HG02970 (cell line): ENCODE measurements at regions not wholly inside any gene's neighbourhood (a gene's known extent, or its start where the extent isn't known, plus 50 kb on each side); places are given as distances from the start of the nearest gene placed in this dataset.

Source experiments
- ATAC-seq: cut with Tn5 transposase; IDR thresholded peaks from one replicate; pipeline ENCODE4 v1.9.1; 2021; ENCODE audit warnings: mild to moderate bottlenecking, moderate library complexity, moderate number of reproducible peaks; ENCODE audit not compliant: unreplicated experiment, low FRiP score

- no peak for ATAC-seq
Measured at GRCh38 chr17:33806631-33807030, 448.5 kb upstream of the CCL2 start.

DNA sequence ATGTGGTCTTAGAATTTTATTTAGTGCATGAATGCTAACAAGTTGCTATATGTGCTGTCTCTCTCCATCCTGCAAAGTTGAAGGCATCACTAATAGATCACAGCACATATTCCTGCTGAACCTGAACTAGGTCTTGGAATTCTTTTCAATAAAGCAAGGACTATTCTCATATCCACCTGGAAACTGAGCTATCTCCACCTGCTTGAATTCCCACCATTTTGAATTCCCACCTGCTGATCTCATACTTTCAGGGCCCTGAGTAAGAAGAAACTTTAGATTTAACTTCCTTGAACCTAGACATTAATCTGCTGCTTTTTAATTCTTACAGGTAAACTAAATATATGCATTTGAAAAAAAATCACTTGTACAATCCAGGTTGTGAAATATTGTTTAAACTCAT is 445.3 kb upstream of the CCL2 start:
- ATAC-seq: no peak

GRCh38 chr17:33811004-33811760 is 443.9 kb upstream of the CCL2 start:
- ATAC-seq: no peak

- ATAC-seq: no peak
Measured at GRCh38 chr17:33811984-33812577, 443.0 kb upstream of the CCL2 start.

- ATAC-seq: no peak
Measured at GRCh38 chr17:33814852-33815251, 440.2 kb upstream of the CCL2 start.

- no peak for ATAC-seq
Measured at GRCh38 chr17:33816036-33816435, 439.0 kb upstream of the CCL2 start.

DNA sequence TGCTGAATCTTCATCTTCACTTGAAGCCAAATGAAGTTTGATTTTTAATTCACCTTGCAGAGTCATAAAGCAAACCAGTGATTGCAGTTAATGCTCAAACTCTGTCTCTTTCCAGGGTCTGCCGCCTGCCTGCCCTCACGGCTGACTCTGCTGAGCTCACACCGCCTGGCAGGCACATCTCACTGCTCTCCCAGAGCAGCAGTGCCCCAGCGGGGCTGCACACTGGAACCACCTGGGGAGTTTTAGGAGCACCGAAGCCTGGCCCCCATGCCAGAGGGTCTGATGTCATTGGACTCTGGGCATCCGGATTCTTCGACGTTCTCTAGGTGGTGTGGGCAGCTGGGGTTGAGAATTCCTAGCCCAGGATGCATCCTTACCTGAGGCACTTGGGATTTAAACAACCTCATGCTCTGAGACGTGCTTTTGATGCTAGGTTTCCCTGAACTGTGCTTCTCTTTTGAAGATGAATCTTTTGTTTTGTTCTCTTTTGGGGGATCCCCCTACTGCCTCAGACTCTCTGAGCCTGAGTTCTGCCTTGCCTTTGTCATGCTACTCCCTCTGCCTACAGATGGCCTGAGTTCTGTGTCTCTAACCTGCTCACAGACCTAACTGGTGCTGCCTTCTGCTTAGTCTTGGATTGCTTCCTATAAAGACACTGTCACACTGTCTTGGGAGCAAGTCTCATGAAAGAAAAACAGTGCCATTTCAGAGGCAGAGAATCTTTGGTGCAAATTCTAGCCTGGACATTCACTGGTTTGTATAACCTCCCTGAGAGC is 438.1 kb upstream of the CCL2 start:
- no peak for ATAC-seq

DNA sequence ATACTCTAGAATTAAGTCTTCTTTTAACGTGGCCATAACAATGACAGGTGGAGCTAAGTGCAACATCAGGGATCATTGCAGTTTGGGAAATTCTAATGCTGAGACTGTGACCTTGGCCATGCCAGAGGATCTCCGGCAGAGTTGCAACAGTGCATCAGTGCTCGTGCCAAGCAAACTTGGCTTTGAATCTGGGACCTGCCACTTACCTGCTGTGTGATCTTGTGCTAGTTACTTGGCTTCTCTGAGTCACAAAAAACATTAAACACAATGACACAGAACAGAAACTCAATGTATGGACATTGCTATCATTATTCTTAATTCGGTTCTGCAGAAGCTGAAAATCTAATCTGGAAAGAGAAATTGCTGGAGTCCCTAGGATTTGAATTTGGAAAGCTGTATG is 435.5 kb upstream of the CCL2 start:
- no peak for ATAC-seq

GRCh38 chr17:33832262-33832661 is 422.8 kb upstream of the CCL2 start:
- ATAC-seq: no peak

DNA sequence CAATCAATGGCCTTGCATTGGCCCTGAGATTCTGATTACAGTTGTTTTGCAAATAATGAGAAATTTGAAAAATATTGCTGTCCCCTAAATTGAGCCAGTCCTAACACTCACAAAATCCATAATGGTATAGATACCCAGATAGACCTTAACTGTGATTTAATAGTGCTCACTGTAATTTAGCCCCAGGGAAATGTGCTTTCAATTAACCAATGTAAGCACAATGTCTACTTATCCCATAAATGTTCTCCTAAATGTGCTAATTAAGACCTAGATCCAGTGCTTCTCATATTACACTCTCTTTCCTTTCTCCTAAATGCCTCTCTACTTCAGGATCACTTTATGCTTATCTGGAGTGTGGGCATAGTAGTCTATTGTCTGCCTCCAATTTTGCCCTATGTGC is 417.8 kb upstream of the CCL2 start:
- ATAC-seq: no peak

DNA sequence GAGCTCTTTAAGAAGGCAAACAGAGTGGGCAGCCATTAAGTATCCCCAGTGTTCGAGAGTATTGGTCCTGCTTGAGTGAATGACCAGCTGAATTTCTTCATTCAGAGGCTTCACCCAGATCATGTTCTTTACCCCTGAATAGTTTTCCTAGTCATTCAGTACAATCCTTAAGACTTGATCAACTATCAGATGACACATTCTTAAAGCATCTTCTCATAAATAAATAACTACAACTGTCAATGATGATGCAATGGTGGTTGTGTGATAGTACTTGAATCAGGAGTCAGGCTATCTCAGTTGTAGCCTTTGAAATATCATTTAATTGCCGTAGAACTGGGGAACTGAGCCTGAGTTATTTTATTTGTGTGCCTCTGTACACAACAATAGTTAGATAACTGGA is 416.8 kb upstream of the CCL2 start:
- no peak for ATAC-seq

DNA sequence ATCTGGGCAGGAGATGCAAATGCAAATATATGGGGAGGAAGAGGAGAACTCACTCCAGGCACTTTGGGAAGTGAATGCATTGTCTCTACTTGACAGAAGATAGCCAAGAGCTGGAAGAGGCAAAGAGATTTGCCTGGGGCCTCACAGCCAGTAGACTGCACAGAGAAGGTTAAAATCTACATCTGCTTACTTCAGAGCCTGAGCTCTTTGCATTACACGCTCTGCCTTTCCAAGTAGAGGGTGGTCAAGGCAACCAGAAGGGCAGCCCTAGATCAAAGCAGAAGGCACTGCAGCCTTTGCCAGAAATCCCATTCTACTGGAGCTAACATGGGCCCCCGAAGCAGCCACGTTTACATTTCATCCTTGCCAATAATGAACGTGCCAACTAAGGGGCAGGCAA is 407.2 kb upstream of the CCL2 start:
- ATAC-seq: no peak

- no peak for ATAC-seq
Measured at GRCh38 chr17:33848433-33848832, 406.7 kb upstream of the CCL2 start.

GRCh38 chr17:33854596-33854995 is 400.5 kb upstream of the CCL2 start:
- no peak for ATAC-seq

DNA sequence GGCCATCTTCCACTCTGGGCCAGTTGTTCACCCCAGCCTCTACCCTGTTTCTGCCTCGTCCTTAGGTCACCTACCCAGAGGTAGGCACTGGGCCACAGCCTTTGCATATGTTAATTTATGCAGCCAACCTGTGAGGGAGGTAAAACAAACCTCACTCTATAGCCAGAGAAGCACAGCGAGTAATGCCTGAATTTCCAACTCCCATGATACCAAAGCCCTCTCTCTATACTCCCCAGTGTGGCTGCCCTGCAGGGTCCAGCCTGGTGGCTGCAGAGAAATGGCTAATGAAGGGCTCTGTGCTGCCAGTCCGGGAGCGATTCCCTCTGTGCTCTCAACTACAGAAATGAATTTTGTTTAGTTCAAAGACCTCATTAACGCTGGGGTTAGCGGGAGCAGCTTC is 397.0 kb upstream of the CCL2 start:
- ATAC-seq: no peak

DNA sequence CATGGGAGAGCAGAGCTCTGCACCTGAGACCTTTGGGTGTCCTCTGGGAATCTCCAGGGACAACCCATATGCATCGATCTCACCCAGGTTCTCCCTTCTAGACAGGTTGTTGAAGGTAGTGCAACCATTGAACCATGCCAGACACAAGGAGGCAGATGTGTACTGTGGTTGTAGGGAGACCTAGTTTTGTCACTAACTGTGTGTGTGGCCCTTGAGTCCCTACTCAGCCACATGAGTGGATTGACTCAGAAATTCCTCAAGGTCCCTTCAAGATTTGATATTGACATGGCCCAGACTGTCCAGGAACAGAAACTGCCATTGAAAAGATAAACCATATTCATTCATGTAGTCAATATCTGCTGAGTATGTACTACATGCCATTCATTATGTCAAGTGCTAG is 396.4 kb upstream of the CCL2 start:
- ATAC-seq: no peak

DNA sequence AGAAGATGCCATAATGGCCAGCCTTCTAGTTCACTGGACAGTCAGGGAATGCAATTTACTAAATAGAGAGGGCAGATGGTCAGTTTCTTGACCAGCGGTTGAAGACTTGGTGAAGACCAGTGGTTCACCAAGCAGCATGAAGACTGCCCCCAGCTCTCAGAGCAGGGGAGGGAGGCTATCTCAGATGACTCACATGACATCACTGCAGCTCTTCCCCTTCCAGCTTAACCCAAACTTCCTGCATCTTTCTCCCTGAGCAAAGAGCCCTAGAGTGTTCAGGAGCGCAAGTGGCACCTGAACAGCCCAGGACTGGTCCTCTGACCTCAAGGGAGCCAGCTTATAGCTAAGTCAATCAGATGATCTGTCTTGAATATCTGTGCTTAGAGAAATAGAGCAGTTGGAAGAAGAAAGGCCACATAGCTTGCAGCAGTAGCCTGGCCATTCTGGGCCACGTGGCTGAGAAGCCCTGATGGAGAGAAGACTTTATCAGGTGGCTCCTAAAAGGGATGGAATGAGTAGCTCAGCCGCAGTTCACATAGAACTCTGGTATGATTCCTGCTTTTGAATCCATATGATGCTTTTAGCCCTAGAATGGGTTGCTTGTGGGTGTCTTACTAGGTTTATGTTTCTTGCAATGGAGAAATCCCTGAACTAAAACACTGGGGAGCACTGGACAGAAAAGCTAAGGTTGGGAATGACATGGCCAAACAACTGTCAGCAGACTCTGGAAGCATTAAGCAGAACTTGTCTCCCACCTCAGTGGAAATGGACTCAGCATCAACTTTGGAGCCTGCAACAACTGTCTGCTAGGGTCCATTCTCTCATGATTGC is 392.1 kb upstream of the CCL2 start:
- no peak for ATAC-seq

GRCh38 chr17:33864758-33865229 is 390.3 kb upstream of the CCL2 start:
- no peak for ATAC-seq

- ATAC-seq: no peak
Measured at GRCh38 chr17:33868899-33869298, 386.2 kb upstream of the CCL2 start.

DNA sequence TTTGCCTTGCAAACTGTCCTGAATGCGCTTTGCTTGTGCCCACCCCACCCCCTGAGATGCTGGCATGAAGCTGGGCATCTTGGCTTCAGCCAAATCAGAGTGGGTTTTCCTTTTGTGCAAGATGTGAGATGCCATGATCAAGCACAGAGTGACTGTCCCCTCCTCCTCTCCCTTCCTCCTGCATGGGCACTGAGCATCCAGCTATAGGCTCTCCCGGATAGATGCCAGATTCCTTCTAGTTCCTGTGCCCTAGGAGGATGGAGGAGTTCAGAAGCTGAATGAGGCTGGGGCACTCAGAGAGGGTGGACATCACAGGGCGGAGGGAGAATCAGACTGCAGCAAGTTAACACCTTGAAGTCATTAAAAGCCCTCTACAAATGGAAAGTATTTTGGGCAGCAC is 384.1 kb upstream of the CCL2 start:
- no peak for ATAC-seq
